GM19463 (cell line): ENCODE measurements at regions not wholly inside any gene's neighbourhood (a gene's known extent, or its start where the extent isn't known, plus 50 kb on each side); places are given as distances from the start of the nearest gene placed in this dataset.

ENCODE experiments used
- ATAC-seq: cut with Tn5 transposase; IDR thresholded peaks from one replicate; pipeline ENCODE4 v1.9.1; 2021; ENCODE audit warnings: mild to moderate bottlenecking, moderate library complexity; ENCODE audit not compliant: unreplicated experiment

GRCh38 chr11:15757048-15757698 lies 599.2 kb downstream of the SOX6 start:
- no peak for ATAC-seq

GRCh38 chr11:15758857-15759465 lies 597.4 kb downstream of the SOX6 start:
- no peak for ATAC-seq

- no peak for ATAC-seq
Observed at GRCh38 chr11:15761235-15761634, 595.1 kb downstream of the SOX6 start.

- ATAC-seq: no peak
Observed at GRCh38 chr11:15764326-15764725, 592.0 kb downstream of the SOX6 start.

GRCh38 chr11:15764948-15765347 lies 591.4 kb downstream of the SOX6 start:
- ATAC-seq: no peak

GRCh38 chr11:15765530-15765929 lies 590.8 kb downstream of the SOX6 start:
- ATAC-seq: no peak

GRCh38 chr11:15768321-15768720 lies 588.0 kb downstream of the SOX6 start:
- ATAC-seq: no peak

- ATAC-seq: no peak
Observed at GRCh38 chr11:15769203-15769602, 587.1 kb downstream of the SOX6 start.

GRCh38 chr11:15770798-15771414 lies 585.4 kb downstream of the SOX6 start:
- ATAC-seq: peak; percentile 65

GRCh38 chr11:15772547-15772946 lies 583.8 kb downstream of the SOX6 start:
- no peak for ATAC-seq

GRCh38 chr11:15772981-15773380 lies 583.4 kb downstream of the SOX6 start:
- no peak for ATAC-seq

- ATAC-seq: no peak
Observed at GRCh38 chr11:15773476-15774387, 582.6 kb downstream of the SOX6 start.

GRCh38 chr11:15774388-15774939 lies 581.9 kb downstream of the SOX6 start:
- no peak for ATAC-seq

- no peak for ATAC-seq
Observed at GRCh38 chr11:15775015-15775541, 581.3 kb downstream of the SOX6 start.

GRCh38 chr11:15775797-15776196 lies 580.5 kb downstream of the SOX6 start:
- no peak for ATAC-seq

- ATAC-seq: no peak
Observed at GRCh38 chr11:15776366-15776765, 580.0 kb downstream of the SOX6 start.

GRCh38 chr11:15779518-15779917 lies 576.8 kb downstream of the SOX6 start:
- ATAC-seq: no peak

GRCh38 chr11:15780382-15780781 lies 576.0 kb downstream of the SOX6 start:
- no peak for ATAC-seq

- ATAC-seq: no peak
Observed at GRCh38 chr11:15780837-15781236, 575.5 kb downstream of the SOX6 start.

GRCh38 chr11:15783619-15784018 lies 572.7 kb downstream of the SOX6 start:
- no peak for ATAC-seq
